Loucy (cell line): ENCODE measurements at regions not wholly inside any gene's neighbourhood (a gene's known extent, or its start where the extent isn't known, plus 50 kb on each side); places are given as distances from the start of the nearest gene placed in this dataset.

Experiments
- EZH2phosphoT487 ChIP-seq: fragments of 200-600 bp; IDR thresholded peaks from 2 replicates; pipeline ENCODE4 v1.6.1; 2018; ENCODE audit warnings: antibody characterized with exemption, mild to moderate bottlenecking, moderate library complexity, borderline replicate concordance
- TF ChIP-seq, protein P1 (sequence below): fragments of 200-600 bp; sonication (generic); conservative IDR thresholded peaks from 2 replicates; pipeline ENCODE4 v1.5.1; 2014; ENCODE audit warnings: mild to moderate bottlenecking, antibody characterized with exemption, low read length

DNA sequence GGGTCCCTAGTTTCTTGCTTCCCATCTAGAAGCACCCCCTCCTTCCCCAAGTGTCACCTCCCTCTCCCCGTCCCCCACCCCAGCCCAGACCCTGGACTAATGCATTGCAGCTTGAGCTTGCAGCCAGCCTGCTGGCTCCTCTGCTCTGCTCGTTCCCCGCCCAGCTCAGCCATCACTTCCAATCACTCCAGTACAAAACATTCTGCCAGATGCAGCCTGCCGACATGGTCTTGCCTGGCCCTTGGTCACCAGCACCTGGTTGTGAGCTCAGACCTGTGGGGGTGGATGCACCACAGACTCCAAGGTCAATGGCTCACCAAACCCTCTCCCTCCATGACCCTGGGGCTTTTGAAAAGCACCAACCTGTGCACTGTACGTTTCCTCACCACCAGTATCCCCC lies 172.9 kb upstream of the SMIM23 start:
- TF ChIP-seq, protein P1, sequence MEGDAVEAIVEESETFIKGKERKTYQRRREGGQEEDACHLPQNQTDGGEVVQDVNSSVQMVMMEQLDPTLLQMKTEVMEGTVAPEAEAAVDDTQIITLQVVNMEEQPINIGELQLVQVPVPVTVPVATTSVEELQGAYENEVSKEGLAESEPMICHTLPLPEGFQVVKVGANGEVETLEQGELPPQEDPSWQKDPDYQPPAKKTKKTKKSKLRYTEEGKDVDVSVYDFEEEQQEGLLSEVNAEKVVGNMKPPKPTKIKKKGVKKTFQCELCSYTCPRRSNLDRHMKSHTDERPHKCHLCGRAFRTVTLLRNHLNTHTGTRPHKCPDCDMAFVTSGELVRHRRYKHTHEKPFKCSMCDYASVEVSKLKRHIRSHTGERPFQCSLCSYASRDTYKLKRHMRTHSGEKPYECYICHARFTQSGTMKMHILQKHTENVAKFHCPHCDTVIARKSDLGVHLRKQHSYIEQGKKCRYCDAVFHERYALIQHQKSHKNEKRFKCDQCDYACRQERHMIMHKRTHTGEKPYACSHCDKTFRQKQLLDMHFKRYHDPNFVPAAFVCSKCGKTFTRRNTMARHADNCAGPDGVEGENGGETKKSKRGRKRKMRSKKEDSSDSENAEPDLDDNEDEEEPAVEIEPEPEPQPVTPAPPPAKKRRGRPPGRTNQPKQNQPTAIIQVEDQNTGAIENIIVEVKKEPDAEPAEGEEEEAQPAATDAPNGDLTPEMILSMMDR: no peak
- no peak for TF ChIP-seq EZH2phosphoT487
